Activated CD4-positive, alpha-beta T cell treated with anti-CD3 and anti-CD28 coated beads, Interleukin-2, amount 10 ng/mL, durations not matched to agents 24 days and 14 days (primary cell): ENCODE measurements at regions not wholly inside any gene's neighbourhood (a gene's known extent, or its start where the extent isn't known, plus 50 kb on each side); places are given as distances from the start of the nearest gene placed in this dataset.
"Not testable (repeated sequence)": the region's sequence is repeated elsewhere in the genome, so short reads cannot be mapped to it uniquely, and the experiment has no call there.

Experiments
- DNase-seq: peaks from one replicate; pipeline ENCODE4 v3.0.0; 2022
- H3K27ac Mint-ChIP-seq: one replicate; pipeline ENCODE4 v1.8.0; 2022; ENCODE audit warnings: mild to moderate bottlenecking, mixed read lengths
- H3K27me3 Mint-ChIP-seq: one replicate; pipeline ENCODE4 v1.8.0; 2022; ENCODE audit warnings: mixed read lengths
- H3K36me3 Mint-ChIP-seq: one replicate; pipeline ENCODE4 v1.8.0; 2022; ENCODE audit warnings: low read depth, mild to moderate bottlenecking, mixed read lengths
- H3K4me1 Mint-ChIP-seq: one replicate; pipeline ENCODE4 v1.8.0; 2021; ENCODE audit warnings: mixed read lengths
- H3K4me3 Mint-ChIP-seq: one replicate; pipeline ENCODE4 v1.8.0; 2022; ENCODE audit warnings: mild to moderate bottlenecking, moderate library complexity, mixed read lengths
- H3K9me3 Mint-ChIP-seq: one replicate; pipeline ENCODE4 v1.8.0; 2021; ENCODE audit warnings: mixed read lengths
- intact Hi-C: fragments of 100-400 bp; cut with micrococcal nuclease; formaldehyde crosslinking; loops from one replicate; pipeline ENCODE4 v1.15.1; 2023

DNA sequence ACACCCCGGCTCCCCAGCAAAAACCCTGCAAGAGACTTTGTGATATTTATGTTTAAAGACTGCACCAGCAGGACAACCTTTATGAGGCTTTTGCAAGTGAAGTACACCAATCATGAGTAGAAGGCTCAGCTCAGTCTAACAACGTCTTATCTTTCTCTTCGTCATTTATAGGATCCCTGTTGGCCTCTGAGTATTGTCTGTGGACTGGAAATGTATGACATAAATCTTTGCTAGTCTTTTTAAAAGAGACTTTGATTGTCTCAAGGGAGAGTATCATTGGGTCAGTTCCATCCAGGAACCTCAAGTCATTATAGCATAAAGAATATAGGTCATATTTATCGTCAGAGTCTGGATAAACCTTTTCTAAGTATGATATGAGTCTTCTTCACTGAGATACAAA lies 505.0 kb upstream of the SOX9 start:
- DNase-seq = no peak
- intact Hi-C loops = no loop called here
- Mint-ChIP-seq H3K4me1 (no peaks in the 10 kb centered on the region), H3K27me3 (no peaks in the 10 kb centered on the region), H3K9me3 (peaks cover 30% of the 10 kb centered on the region), H3K27ac (no peak overlapping the region), H3K36me3 (no peaks in the 10 kb centered on the region), H3K4me3 (no peak overlapping the region)

DNA sequence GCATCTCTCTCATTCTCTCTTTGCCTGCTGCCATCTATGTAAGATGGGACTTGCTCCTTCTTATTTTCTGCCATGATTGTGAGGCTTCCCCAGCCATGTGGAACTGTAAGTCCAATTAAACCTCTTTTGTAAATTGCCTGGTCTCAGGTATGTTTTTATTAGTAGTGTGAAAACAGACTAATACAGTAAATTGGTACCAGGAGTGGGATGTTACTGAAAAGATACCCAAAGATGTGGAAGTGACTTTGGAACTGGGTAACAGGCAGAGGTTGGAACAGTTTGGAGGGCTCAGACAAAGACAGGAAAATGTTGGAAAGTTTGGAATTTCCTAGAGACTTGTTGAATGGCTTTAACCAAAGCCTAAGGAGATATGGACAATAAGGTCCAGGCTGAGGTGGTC lies 503.1 kb upstream of the SOX9 start:
- H3K4me1 Mint-ChIP-seq, H3K4me3 Mint-ChIP-seq, DNase-seq, intact Hi-C loops, H3K27me3 Mint-ChIP-seq, H3K27ac Mint-ChIP-seq, H3K36me3 Mint-ChIP-seq: not testable (repeated sequence)
- peaks cover 24% of the 10 kb centered on the region for H3K9me3 Mint-ChIP-seq

DNA sequence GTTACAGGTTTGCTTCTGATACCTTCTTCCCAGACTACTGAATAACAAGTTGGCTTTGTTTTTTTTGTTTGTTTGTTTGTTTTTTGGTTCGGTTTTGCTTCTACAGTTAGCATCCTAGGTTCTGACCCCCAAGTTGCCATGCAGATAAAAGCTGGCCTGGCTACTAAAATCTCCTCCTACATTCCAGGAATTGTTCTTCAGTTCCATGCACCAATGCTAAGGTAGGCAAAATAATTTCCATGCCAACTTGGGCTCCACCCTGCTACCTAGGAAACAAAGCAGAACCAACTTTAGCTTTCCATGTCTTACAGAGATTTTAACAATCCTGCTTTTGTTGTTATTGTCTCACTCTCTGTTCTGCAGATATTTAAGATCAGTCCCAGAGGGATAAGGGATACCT lies 495.5 kb upstream of the SOX9 start:
- Mint-ChIP-seq H3K27ac (no peak overlapping the region), H3K4me3 (no peak overlapping the region), H3K27me3 (no peaks in the 10 kb centered on the region), H3K4me1 (no peaks in the 10 kb centered on the region), H3K36me3 (no peaks in the 10 kb centered on the region), H3K9me3 (peaks cover 3% of the 10 kb centered on the region)
- intact Hi-C loops = no loop called here
- no peak for DNase-seq

DNA sequence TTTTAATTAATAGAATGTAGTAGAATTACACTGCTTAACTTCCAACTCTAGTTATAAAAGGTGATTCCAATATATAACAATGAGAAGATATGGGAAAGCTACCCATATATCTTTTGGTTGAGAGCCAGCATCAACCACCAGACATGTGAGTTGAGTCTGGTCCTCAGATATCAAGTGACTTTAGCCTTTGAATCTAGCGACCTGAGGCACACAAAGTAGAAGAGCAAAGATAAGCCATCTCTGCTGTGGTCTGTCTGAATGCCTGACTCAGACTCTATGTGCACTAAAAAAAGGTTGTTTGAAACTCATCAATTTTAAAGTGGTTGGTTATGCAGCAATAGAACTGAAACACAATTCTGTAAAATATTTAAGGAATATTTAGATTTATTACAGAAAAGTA lies 492.5 kb upstream of the SOX9 start:
- Mint-ChIP-seq H3K9me3 (peaks cover 3% of the 10 kb centered on the region), H3K4me3 (no peak overlapping the region), H3K36me3 (no peaks in the 10 kb centered on the region), H3K4me1 (no peaks in the 10 kb centered on the region), H3K27ac (no peak overlapping the region), H3K27me3 (no peaks in the 10 kb centered on the region)
- DNase-seq = no peak
- intact Hi-C loops = no loop called here

DNA sequence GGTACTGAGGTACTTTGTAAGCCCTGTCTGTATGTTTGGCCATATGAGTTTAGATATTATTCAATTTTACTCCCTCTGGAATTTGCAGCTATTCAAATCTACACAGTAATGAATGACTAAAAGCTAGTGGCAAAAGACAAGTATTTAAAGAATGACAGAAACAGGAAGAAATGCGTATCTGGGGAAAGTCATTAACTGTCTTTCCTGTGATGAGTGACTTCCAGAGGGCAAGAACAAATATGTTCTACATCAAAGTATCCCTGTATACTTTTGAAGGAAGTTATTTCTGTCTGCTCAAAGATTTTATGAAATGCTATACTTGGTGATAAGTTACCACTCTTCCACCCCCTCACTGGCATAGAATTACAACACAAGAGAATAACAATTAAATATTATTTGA lies 489.3 kb upstream of the SOX9 start:
- intact Hi-C loops = no loop called here
- Mint-ChIP-seq H3K27me3 (no peaks in the 10 kb centered on the region), H3K9me3 (peaks cover 3% of the 10 kb centered on the region), H3K27ac (no peak overlapping the region), H3K4me1 (no peaks in the 10 kb centered on the region), H3K36me3 (no peaks in the 10 kb centered on the region), H3K4me3 (no peak overlapping the region)
- DNase-seq = no peak

DNA sequence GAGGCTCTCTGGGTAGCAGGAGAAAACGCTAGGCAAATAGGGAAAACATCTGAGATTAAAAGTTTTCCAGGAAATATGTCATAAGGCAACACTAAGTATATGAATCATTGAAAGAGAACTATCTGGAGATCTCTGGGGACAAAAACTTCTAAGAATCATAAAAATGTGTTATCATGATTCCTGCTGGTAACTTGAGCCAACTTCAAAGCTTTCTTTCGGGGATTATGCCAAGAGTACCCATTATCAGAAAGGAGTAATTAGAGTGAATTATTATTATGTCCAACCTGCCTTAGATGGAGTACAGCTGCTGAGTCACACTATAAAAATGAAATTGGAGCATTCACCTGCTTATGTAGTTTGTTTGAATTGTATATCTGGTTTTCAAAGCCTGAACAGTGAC lies 488.5 kb upstream of the SOX9 start:
- no peaks in the 10 kb centered on the region for H3K27me3 Mint-ChIP-seq
- H3K36me3 Mint-ChIP-seq = no peaks in the 10 kb centered on the region
- H3K9me3 Mint-ChIP-seq = peaks cover 3% of the 10 kb centered on the region
- intact Hi-C loops = no loop called here
- H3K4me1 Mint-ChIP-seq = no peaks in the 10 kb centered on the region
- no peak overlapping the region for H3K27ac Mint-ChIP-seq
- DNase-seq = no peak
- no peak overlapping the region for H3K4me3 Mint-ChIP-seq

DNA sequence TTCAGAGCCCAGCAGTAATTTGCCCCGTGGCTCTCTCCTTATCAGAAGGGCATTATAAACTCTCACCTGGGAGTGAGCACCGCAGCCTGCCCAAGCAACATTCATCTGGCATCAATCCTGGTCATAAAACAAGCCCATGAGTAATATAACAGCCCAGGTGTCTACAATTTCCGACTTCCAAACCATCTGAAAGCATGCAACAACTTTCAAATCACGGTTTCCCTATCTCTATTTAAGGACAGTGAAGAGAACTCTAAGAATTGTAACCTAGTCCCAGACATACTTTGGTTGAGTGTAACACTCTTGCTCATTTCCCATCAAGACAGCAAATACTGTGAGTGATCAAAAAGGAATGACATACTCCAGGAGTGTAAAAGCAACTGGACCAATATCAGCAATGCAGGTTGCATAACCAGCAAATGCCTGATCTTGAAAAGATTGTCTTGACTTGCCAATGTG lies 487.4 kb upstream of the SOX9 start:
- Mint-ChIP-seq H3K9me3 (peaks cover 3% of the 10 kb centered on the region), H3K27ac (no peak overlapping the region), H3K4me1 (no peaks in the 10 kb centered on the region), H3K27me3 (no peaks in the 10 kb centered on the region), H3K36me3 (no peaks in the 10 kb centered on the region), H3K4me3 (no peak overlapping the region)
- DNase-seq = no peak
- intact Hi-C loops = no loop called here

DNA sequence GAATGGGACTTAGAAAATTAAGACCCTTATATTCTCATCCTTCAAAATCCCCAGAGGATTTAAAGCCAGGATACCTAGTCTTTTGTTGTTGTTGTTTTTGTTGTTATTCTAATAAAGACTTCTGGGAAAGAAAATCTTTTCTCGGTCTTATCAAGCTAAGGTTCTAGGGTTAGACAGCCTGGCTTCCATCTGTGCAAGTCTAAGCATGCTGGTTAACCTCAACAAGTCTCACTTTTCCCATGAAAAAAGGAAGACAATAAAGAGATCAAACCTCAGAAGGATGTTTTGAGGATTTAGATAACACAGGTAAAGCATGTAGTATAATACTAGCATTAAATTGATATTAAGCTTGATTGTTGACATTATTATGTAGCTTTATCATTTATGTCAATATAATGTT lies 486.4 kb upstream of the SOX9 start:
- intact Hi-C loops = no loop called here
- no peak overlapping the region for H3K4me3 Mint-ChIP-seq
- no peaks in the 10 kb centered on the region for H3K4me1 Mint-ChIP-seq
- no peak for DNase-seq
- no peaks in the 10 kb centered on the region for H3K36me3 Mint-ChIP-seq
- peaks cover 3% of the 10 kb centered on the region for H3K9me3 Mint-ChIP-seq
- H3K27ac Mint-ChIP-seq = no peak overlapping the region
- no peaks in the 10 kb centered on the region for H3K27me3 Mint-ChIP-seq

DNA sequence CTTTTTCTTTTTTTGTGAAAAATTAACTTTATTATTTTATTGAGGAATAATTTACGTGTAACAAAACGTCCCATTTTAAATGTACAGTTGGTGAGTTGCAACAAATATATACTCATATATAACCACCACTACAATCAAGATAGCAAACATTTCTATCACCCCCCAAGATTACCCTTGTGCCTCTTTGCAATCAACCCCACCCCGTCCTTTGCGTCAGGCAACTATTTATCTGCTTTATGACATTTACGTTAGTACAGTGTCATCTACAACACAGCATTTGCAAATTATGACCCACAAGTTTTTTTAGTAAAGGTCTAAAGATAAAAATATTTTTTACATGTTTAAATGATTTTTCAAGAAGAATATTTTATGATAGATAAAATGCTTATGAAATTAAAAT lies 485.6 kb upstream of the SOX9 start:
- H3K36me3 Mint-ChIP-seq = no peaks in the 10 kb centered on the region
- DNase-seq = no peak
- no peak overlapping the region for H3K27ac Mint-ChIP-seq
- H3K4me1 Mint-ChIP-seq = no peaks in the 10 kb centered on the region
- H3K4me3 Mint-ChIP-seq = no peak overlapping the region
- H3K27me3 Mint-ChIP-seq = no peaks in the 10 kb centered on the region
- no peaks in the 10 kb centered on the region for H3K9me3 Mint-ChIP-seq
- intact Hi-C loops = no loop called here

DNA sequence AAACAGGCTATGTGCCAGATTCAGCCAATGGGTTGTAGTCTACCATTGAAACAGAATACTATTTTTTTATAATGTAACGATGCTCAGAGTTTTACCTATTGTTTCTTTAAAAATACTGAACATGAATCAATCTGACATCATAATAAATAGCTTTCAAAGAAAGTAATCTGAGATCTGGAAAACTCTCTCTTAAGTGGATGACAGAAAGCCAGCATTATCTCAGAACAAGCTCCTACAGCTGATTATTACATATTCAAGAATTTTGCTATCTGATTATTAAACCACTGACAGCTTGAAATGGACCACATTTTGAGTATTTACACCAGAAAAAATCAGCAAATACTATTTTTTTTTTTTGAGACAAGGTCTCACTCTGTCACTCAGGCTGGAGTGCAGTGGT lies 484.2 kb upstream of the SOX9 start:
- DNase-seq = no peak
- Mint-ChIP-seq H3K27me3 (no peaks in the 10 kb centered on the region), H3K4me3 (no peak overlapping the region), H3K27ac (no peak overlapping the region), H3K9me3 (peaks cover 4% of the 10 kb centered on the region), H3K36me3 (no peaks in the 10 kb centered on the region), H3K4me1 (no peaks in the 10 kb centered on the region)
- intact Hi-C loops = no loop called here

DNA sequence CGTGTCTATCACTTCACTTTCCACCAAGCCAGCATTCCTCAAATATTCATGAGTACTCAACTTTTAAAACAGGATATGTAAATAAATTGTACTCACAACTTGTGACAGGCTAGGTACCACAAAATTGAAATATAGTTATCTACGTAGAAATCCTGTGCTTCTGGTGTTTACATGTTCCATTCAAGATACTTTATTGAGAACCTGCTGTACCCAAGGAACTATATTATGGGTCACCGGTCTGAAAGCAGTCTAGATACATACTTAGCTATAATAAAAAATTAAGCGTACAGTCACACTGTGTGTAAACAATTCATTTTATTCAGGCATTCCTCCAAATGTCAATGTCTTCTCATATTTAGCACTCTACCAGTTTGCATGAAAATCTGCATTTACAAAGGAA lies 482.2 kb upstream of the SOX9 start:
- Mint-ChIP-seq H3K4me1 (no peaks in the 10 kb centered on the region), H3K27ac (no peak overlapping the region), H3K27me3 (no peaks in the 10 kb centered on the region), H3K36me3 (no peaks in the 10 kb centered on the region), H3K4me3 (no peak overlapping the region), H3K9me3 (peaks cover 4% of the 10 kb centered on the region)
- no peak for DNase-seq
- intact Hi-C loops = no loop called here

DNA sequence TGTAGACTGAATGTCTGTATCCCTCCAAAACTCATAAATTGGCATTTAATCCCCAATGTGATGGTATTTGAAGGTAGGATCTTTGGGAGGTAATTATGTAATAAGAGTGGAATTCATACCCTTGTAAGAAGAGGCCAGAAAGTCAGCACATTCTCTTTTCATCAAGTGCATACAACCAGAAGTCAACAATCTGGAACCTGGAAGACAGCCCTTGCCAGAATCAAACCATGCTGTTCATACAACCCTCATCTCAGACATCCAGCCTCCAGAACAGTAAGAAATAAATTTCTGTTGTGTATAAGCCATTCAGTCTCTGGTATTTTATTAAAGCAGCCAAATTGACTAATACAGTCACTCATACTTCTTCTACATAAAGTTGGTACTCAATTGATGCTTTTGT lies 481.0 kb upstream of the SOX9 start:
- no peak overlapping the region for H3K4me3 Mint-ChIP-seq
- no peaks in the 10 kb centered on the region for H3K27me3 Mint-ChIP-seq
- DNase-seq = no peak
- H3K27ac Mint-ChIP-seq = no peak overlapping the region
- H3K36me3 Mint-ChIP-seq = no peaks in the 10 kb centered on the region
- H3K4me1 Mint-ChIP-seq = no peaks in the 10 kb centered on the region
- intact Hi-C loops = no loop called here
- H3K9me3 Mint-ChIP-seq = peaks cover 4% of the 10 kb centered on the region

DNA sequence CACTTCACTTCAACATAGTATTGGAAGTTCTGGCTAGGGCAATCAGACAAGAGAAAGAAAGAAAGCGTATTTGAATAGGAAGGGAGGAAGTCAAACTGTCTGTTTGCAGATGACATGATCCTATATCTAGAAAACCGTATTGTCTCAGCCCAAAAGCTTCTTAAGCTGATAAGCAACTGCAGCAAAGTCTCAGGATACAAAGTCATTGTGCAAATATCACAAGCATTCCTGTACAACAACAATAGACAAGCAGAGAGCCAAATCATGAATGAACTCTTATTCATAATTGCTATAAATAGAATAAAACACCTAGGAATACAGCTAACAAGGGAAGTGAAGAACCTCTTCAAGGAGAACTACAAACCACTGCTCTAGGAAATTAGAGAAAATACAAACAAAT lies 473.9 kb upstream of the SOX9 start:
- H3K27me3 Mint-ChIP-seq, H3K4me1 Mint-ChIP-seq, intact Hi-C loops, H3K36me3 Mint-ChIP-seq, H3K27ac Mint-ChIP-seq, DNase-seq, H3K4me3 Mint-ChIP-seq: not testable (repeated sequence)
- H3K9me3 Mint-ChIP-seq = peaks cover 11% of the 10 kb centered on the region

DNA sequence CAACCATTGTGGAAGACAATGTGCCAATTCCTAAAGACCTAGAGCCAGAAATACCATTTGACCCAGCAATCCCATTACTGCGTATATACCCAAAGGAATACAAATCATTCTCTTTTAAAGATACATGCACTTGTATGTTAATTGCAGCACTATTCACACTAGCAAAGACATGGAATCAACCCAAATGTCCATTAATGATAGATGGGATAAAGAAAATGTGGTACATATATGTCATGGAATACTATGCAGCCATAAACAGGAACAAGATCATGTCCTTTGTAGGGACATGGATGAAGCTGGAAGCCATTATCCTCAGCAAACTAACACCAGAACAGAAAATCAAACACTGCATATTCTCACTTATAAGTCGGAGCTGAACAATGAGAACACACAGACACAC lies 472.5 kb upstream of the SOX9 start:
- intact Hi-C loops, H3K27me3 Mint-ChIP-seq, H3K4me1 Mint-ChIP-seq, H3K27ac Mint-ChIP-seq, DNase-seq, H3K4me3 Mint-ChIP-seq, H3K36me3 Mint-ChIP-seq: not testable (repeated sequence)
- H3K9me3 Mint-ChIP-seq = peaks cover 11% of the 10 kb centered on the region

DNA sequence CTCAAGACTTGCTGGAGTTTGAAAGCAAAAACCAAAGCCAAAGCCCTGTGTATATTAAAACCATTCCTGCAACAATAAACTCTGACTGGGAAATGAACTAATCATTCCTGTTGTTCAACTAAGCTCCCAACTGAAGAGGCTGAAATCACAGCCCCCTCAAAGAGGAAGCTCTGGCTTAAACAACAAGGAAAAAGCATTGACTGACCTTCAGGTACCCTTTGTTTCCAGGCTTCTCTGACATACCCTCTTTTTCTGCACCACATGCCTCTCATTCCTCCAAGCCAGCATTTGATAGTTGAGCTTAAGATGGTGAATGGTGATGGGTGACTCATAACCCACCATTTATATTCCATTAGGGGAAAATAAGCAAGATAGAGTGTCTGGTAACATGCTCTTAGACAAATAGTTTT lies 470.9 kb upstream of the SOX9 start:
- Mint-ChIP-seq H3K9me3 (peaks cover 11% of the 10 kb centered on the region), H3K36me3 (no peaks in the 10 kb centered on the region), H3K27me3 (no peaks in the 10 kb centered on the region)

DNA sequence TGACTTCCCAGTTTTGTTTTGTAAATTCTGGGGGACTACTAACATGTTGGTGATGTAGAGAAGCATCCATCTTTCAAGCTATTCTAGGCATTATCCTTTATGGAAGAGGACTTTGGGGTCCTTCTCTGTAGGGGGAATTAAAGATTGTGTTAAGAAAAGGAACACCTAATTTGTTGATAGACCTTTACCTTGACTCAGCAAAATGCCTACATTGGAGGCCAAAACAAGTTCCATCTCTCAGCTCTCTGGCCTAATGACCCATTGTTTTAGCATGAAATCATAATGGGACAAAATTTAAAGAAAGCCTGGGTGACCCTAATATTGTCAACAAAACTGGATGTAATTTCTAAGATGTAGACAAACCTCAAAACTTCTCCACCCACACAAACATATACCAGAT lies 465.3 kb upstream of the SOX9 start:
- Mint-ChIP-seq H3K4me3 (no peak overlapping the region), H3K36me3 (no peaks in the 10 kb centered on the region), H3K27me3 (no peaks in the 10 kb centered on the region), H3K27ac (no peak overlapping the region), H3K9me3 (peaks cover 11% of the 10 kb centered on the region), H3K4me1 (no peaks in the 10 kb centered on the region)
- intact Hi-C loops = no loop called here
- no peak for DNase-seq

More for the DNA sequence above, 470.9 kb upstream of the SOX9 start:
- Mint-ChIP-seq H3K4me1 (no peaks in the 10 kb centered on the region), H3K4me3 (no peak overlapping the region), H3K27ac (no peak overlapping the region)
- no peak for DNase-seq
- intact Hi-C loops = no loop called here
